ENCODE measurements at regions not wholly inside any gene's neighbourhood (a gene's known extent, or its start where the extent isn't known, plus 50 kb on each side); places are given as distances from the start of the nearest gene placed in this dataset.
A peak's percentile ranks its signal among the peaks of the same experiment; 100 is the strongest.

GRCh38 chr14:71286126-71286525 lies 378.9 kb downstream of the PCNX1 start:
- Histone ChIP-seq H3K4me1 (ENCODE audit: insufficient read depth, low read length) (peaks cover 40% of the 10 kb centered on the region), H3K9me2 (replicated peaks; ENCODE audit: low read length) (no peaks in the 10 kb centered on the region), H3K4me2 (ENCODE audit: low read length) (peak overlapping the region; percentile 50), H4K20me1 (ENCODE audit: low read length) (no peaks in the 10 kb centered on the region), H3K4me3 (ENCODE audit: low read length) (peak overlapping the region; percentile 21; the same call in 1 of the 2 replicates), H3K27ac (ENCODE audit: low read length) (peak overlapping the region; percentile 33), H3K27me3 (ENCODE audit: low read length) (no peaks in the 10 kb centered on the region), H3K9me3 (ENCODE audit: low read length) (no peaks in the 10 kb centered on the region; the same call in 1 of the 2 replicates), H2AFZ (ENCODE audit: low read length) (no peak overlapping the region), H3K9ac (ENCODE audit: low read length) (no peak overlapping the region), H3K79me2 (ENCODE audit: low read length) (no peaks in the 10 kb centered on the region), H3K36me3 (ENCODE audit: low read depth, low read length) (no peaks in the 10 kb centered on the region), H3F3A (ENCODE audit: low read length, unreplicated experiment) (peaks cover 6% of the 10 kb centered on the region)
- ChIA-PET POLR2A (ENCODE audit: unreplicated experiment) (no interaction called here), CTCF (no interaction called here)
- no peak; the same call in 1 of the 2 replicates for ATAC-seq
- intact Hi-C loops (cut with micrococcal nuclease) = no loop called here
- BruUV-seq (replicated peaks) = no TSS peak
- DNase-seq = peak; percentile 83
- TF ChIP-seq, protein P1, sequence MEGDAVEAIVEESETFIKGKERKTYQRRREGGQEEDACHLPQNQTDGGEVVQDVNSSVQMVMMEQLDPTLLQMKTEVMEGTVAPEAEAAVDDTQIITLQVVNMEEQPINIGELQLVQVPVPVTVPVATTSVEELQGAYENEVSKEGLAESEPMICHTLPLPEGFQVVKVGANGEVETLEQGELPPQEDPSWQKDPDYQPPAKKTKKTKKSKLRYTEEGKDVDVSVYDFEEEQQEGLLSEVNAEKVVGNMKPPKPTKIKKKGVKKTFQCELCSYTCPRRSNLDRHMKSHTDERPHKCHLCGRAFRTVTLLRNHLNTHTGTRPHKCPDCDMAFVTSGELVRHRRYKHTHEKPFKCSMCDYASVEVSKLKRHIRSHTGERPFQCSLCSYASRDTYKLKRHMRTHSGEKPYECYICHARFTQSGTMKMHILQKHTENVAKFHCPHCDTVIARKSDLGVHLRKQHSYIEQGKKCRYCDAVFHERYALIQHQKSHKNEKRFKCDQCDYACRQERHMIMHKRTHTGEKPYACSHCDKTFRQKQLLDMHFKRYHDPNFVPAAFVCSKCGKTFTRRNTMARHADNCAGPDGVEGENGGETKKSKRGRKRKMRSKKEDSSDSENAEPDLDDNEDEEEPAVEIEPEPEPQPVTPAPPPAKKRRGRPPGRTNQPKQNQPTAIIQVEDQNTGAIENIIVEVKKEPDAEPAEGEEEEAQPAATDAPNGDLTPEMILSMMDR (conservative IDR thresholded peaks at IDR 0.05; ENCODE audit: low read depth, low read length) = no peak
- no peak for TF ChIP-seq EZH2 (IDR thresholded peaks at IDR 0.05; ENCODE audit: low read length, unreplicated experiment)
- TF ChIP-seq EZH2phosphoT487 (IDR thresholded peaks at IDR 0.05; ENCODE audit: borderline replicate concordance, low read length) = no peak

DNA sequence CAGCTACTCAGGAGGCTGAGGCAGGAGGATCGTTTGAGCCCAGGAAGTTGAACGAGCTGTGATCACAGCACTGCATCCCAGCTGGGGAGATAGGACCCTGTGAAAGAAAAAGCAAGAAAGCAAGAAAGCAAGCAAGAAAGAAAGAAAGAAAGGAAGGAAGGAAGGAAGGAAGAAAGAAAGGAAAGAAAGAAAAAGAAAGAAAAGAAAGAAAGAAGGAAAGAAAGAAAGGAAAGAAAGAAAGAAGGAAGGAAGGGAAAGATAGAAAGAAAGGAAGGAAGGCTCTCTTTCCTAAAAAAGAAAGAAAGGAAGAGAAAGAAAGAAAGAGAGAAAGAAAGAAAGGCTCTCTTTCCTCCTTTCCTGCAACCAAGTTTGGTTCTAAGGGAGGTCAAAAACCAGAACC lies 380.3 kb downstream of the PCNX1 start:
- POLR2A ChIA-PET (ENCODE audit: unreplicated experiment) = interaction anchor here (0.7 kb wide), 1 partner anchor 148 kb away, joined by 11 read pairs; no protein-coding TSS in a partner anchor
- no peaks in the 10 kb centered on the region for H3K9me2 ChIP-seq (replicated peaks; ENCODE audit: low read length)
- H3K4me2 ChIP-seq (ENCODE audit: low read length) = no peak overlapping the region
- H3K4me3 ChIP-seq (ENCODE audit: low read length) = no peak overlapping the region
- H3F3A ChIP-seq (ENCODE audit: low read length, unreplicated experiment) = peaks cover 18% of the 10 kb centered on the region
- H2AFZ ChIP-seq (ENCODE audit: low read length) = no peak overlapping the region
- intact Hi-C loops (cut with micrococcal nuclease) = no loop called here
- peaks cover 51% of the 10 kb centered on the region for H3K4me1 ChIP-seq (ENCODE audit: insufficient read depth, low read length)
- no peaks in the 10 kb centered on the region for H3K79me2 ChIP-seq (ENCODE audit: low read length)
- CTCF ChIA-PET = no interaction called here
- no peaks in the 10 kb centered on the region; the same call in 1 of the 2 replicates for H3K9me3 ChIP-seq (ENCODE audit: low read length)
- H3K36me3 ChIP-seq (ENCODE audit: low read depth, low read length) = no peaks in the 10 kb centered on the region
- H3K27me3 ChIP-seq (ENCODE audit: low read length) = no peaks in the 10 kb centered on the region
- no peak overlapping the region for H3K27ac ChIP-seq (ENCODE audit: low read length)
- no peak overlapping the region for H3K9ac ChIP-seq (ENCODE audit: low read length)
- no peak for ATAC-seq
- TF ChIP-seq EZH2phosphoT487 (IDR thresholded peaks at IDR 0.05; ENCODE audit: borderline replicate concordance, low read length) (no peak), EZH2 (IDR thresholded peaks at IDR 0.05; ENCODE audit: low read length, unreplicated experiment) (no peak)
- TF ChIP-seq, protein P1 (conservative IDR thresholded peaks at IDR 0.05; ENCODE audit: low read depth, low read length) = no peak
- no TSS peak for BruUV-seq (replicated peaks)
- no peak for DNase-seq
- no peaks in the 10 kb centered on the region for H4K20me1 ChIP-seq (ENCODE audit: low read length)

- H3K4me1 ChIP-seq (ENCODE audit: insufficient read depth, low read length) = peaks cover 51% of the 10 kb centered on the region
- H3K36me3 ChIP-seq (ENCODE audit: low read depth, low read length) = no peaks in the 10 kb centered on the region
- H3K4me3 ChIP-seq (ENCODE audit: low read length) = no peak overlapping the region
- no peaks in the 10 kb centered on the region for H3K9me2 ChIP-seq (replicated peaks; ENCODE audit: low read length)
- no TSS peak for BruUV-seq (replicated peaks)
- peak overlapping the region; percentile 94 for H3K27ac ChIP-seq (ENCODE audit: low read length)
- POLR2A ChIA-PET (ENCODE audit: unreplicated experiment) = interaction anchor here (0.6 kb wide), 2 partner anchors 16 to 147 kb away, joined by 3 read pairs; no protein-coding TSS in a partner anchor
- DNase-seq (peak; percentile 95), ATAC-seq (peak; percentile 64)
- no peaks in the 10 kb centered on the region; the same call in 1 of the 2 replicates for H3K9me3 ChIP-seq (ENCODE audit: low read length)
- H2AFZ ChIP-seq (ENCODE audit: low read length) = no peak overlapping the region
- peaks cover 19% of the 10 kb centered on the region for H3F3A ChIP-seq (ENCODE audit: low read length, unreplicated experiment)
- H3K27me3 ChIP-seq (ENCODE audit: low read length) = no peaks in the 10 kb centered on the region
- CTCF ChIA-PET = interaction anchor here (0.7 kb wide), 1 partner anchor 9 kb away, joined by 6 read pairs; no protein-coding TSS in a partner anchor
- H3K9ac ChIP-seq (ENCODE audit: low read length) = peak overlapping the region; percentile 55
- H4K20me1 ChIP-seq (ENCODE audit: low read length) = no peaks in the 10 kb centered on the region
- no peak for TF ChIP-seq EZH2phosphoT487 (IDR thresholded peaks at IDR 0.05; ENCODE audit: borderline replicate concordance, low read length)
- TF ChIP-seq, protein P1 (conservative IDR thresholded peaks at IDR 0.05; ENCODE audit: low read depth, low read length) = no peak
- no peak for TF ChIP-seq EZH2 (IDR thresholded peaks at IDR 0.05; ENCODE audit: low read length, unreplicated experiment)
- peak overlapping the region; percentile 26 for H3K4me2 ChIP-seq (ENCODE audit: low read length)
- H3K79me2 ChIP-seq (ENCODE audit: low read length) = no peaks in the 10 kb centered on the region
- intact Hi-C loops (cut with micrococcal nuclease) = no loop called here
These were observed 382.3 kb downstream of the PCNX1 start for GRCh38 chr14:71289536-71289935.
